ENCODE measurements at regions not wholly inside any gene's neighbourhood (a gene's known extent, or its start where the extent isn't known, plus 50 kb on each side); places are given as distances from the start of the nearest gene placed in this dataset.
"Not testable (repeated sequence)": the region's sequence is repeated elsewhere in the genome, so short reads cannot be mapped to it uniquely, and the experiment has no call there.

DNA sequence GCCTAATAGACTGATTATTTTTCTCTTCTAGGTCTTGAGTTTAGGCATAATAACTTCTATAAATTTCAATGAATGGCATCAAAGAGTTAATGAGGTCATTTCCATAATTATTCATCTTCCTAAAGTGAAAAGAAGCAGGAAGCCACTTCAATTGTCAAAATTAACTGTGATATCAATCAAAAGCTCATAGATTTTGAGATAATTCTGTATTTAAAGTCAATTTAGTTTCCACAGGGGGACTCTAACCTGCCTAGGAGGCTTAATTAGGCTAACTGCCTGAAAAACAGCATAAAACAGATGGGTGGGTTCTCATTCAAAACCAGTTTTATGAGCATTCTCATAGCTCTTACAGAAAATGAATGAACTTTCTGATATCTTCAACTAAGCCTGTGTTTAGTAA lies 177.8 kb downstream of the OTOL1 start:
- H3K4me2 ChIP-seq (ENCODE audit: low read length): no peak overlapping the region
- TF ChIP-seq EZH2phosphoT487 (IDR thresholded peaks at IDR 0.05; ENCODE audit: borderline replicate concordance, low read depth, low read length): no peak
- TF ChIP-seq, protein P1, sequence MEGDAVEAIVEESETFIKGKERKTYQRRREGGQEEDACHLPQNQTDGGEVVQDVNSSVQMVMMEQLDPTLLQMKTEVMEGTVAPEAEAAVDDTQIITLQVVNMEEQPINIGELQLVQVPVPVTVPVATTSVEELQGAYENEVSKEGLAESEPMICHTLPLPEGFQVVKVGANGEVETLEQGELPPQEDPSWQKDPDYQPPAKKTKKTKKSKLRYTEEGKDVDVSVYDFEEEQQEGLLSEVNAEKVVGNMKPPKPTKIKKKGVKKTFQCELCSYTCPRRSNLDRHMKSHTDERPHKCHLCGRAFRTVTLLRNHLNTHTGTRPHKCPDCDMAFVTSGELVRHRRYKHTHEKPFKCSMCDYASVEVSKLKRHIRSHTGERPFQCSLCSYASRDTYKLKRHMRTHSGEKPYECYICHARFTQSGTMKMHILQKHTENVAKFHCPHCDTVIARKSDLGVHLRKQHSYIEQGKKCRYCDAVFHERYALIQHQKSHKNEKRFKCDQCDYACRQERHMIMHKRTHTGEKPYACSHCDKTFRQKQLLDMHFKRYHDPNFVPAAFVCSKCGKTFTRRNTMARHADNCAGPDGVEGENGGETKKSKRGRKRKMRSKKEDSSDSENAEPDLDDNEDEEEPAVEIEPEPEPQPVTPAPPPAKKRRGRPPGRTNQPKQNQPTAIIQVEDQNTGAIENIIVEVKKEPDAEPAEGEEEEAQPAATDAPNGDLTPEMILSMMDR (conservative IDR thresholded peaks at IDR 0.05; ENCODE audit: low read length): no peak
- no peaks in the 10 kb centered on the region for H3K36me3 ChIP-seq (ENCODE audit: insufficient read depth, low read length)
- no peaks in the 10 kb centered on the region for H3K9me3 ChIP-seq (ENCODE audit: low read length)
- no peaks in the 10 kb centered on the region for H3K4me1 ChIP-seq (ENCODE audit: insufficient read depth, low read length, poor library complexity, severe bottlenecking)
- no peak overlapping the region for H3K27ac ChIP-seq (ENCODE audit: low read depth, low read length, poor library complexity, severe bottlenecking)
- no peaks in the 10 kb centered on the region for H3K9me2 ChIP-seq (ENCODE audit: insufficient read depth, low read length)
- no peak overlapping the region for H3K4me3 ChIP-seq (ENCODE audit: low read depth, low read length, poor library complexity, severe bottlenecking)
- H4K20me1 ChIP-seq (ENCODE audit: insufficient read depth, low read length): no peaks in the 10 kb centered on the region
- intact Hi-C loops (cut with micrococcal nuclease; ENCODE audit: unreplicated experiment): no loop called here
- no peak for DNase-seq (ENCODE audit: low spot score)
- BruUV-seq (replicated peaks): no TSS peak
- H3K79me2 ChIP-seq (ENCODE audit: insufficient read depth, low read depth, low read length): no peaks in the 10 kb centered on the region
- POLR2A ChIA-PET: interaction anchor here (1.3 kb wide), 1 partner anchor 21 kb away, joined by 4 read pairs; no protein-coding TSS in a partner anchor
- H2AFZ ChIP-seq (ENCODE audit: low read length): no peak overlapping the region
- CTCF ChIA-PET (ENCODE audit: unreplicated experiment): no interaction called here

DNA sequence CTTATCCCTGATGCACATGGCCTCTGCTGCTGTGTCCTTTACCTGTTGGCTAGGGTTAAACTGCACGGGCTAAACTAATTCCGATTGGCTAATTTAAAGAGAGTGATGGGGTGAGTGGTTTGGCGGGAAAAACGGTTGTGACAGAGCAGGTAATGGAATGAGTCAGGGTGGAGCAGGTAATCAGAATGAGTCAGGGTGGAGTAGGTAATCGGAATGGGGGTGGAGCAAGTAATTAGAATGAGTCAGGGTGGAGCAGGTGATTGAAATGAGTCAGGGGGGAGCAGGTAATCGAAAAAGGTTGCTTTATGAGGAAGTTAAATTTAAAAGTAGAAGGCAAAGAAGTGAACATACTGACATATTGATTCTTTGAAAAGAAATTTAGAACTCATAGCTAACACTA lies 185.2 kb downstream of the OTOL1 start:
- H3K79me2 ChIP-seq (ENCODE audit: insufficient read depth, low read depth, low read length); H4K20me1 ChIP-seq (ENCODE audit: insufficient read depth, low read length); intact Hi-C loops (cut with micrococcal nuclease; ENCODE audit: unreplicated experiment); H3K27ac ChIP-seq (ENCODE audit: low read depth, low read length, poor library complexity, severe bottlenecking); H3K4me3 ChIP-seq (ENCODE audit: low read depth, low read length, poor library complexity, severe bottlenecking); H3K36me3 ChIP-seq (ENCODE audit: insufficient read depth, low read length); H3K9me3 ChIP-seq (ENCODE audit: low read length); H3K9me2 ChIP-seq (ENCODE audit: insufficient read depth, low read length); H3K4me1 ChIP-seq (ENCODE audit: insufficient read depth, low read length, poor library complexity, severe bottlenecking); H3K4me2 ChIP-seq (ENCODE audit: low read length); BruUV-seq (replicated peaks); H2AFZ ChIP-seq (ENCODE audit: low read length); POLR2A ChIA-PET; DNase-seq (ENCODE audit: low spot score); CTCF ChIA-PET (ENCODE audit: unreplicated experiment): not testable (repeated sequence)

GRCh38 chr3:161682715-161683114 lies 186.1 kb downstream of the OTOL1 start:
- Histone ChIP-seq H3K4me2 (ENCODE audit: low read length) (no peak overlapping the region), H2AFZ (ENCODE audit: low read length) (no peak overlapping the region), H3K36me3 (ENCODE audit: insufficient read depth, low read length) (no peaks in the 10 kb centered on the region), H3K9me3 (ENCODE audit: low read length) (no peaks in the 10 kb centered on the region), H3K9me2 (ENCODE audit: insufficient read depth, low read length) (no peaks in the 10 kb centered on the region), H4K20me1 (ENCODE audit: insufficient read depth, low read length) (no peaks in the 10 kb centered on the region), H3K4me1 (ENCODE audit: insufficient read depth, low read length, poor library complexity, severe bottlenecking) (no peaks in the 10 kb centered on the region), H3K4me3 (ENCODE audit: low read depth, low read length, poor library complexity, severe bottlenecking) (no peak overlapping the region), H3K79me2 (ENCODE audit: insufficient read depth, low read depth, low read length) (no peaks in the 10 kb centered on the region), H3K27ac (ENCODE audit: low read depth, low read length, poor library complexity, severe bottlenecking) (no peak overlapping the region)
- CTCF ChIA-PET (ENCODE audit: unreplicated experiment): no interaction called here
- POLR2A ChIA-PET: no interaction called here
- DNase-seq (ENCODE audit: low spot score): no peak
- TF ChIP-seq, protein P1 (conservative IDR thresholded peaks at IDR 0.05; ENCODE audit: low read length): no peak
- TF ChIP-seq EZH2phosphoT487 (IDR thresholded peaks at IDR 0.05; ENCODE audit: borderline replicate concordance, low read depth, low read length): no peak
- intact Hi-C loops (cut with micrococcal nuclease; ENCODE audit: unreplicated experiment): no loop called here
- BruUV-seq (replicated peaks): no TSS peak

All from OCI-LY7 (cell line).